MCF 10A (cell line): ENCODE measurements at regions not wholly inside any gene's neighbourhood (a gene's known extent, or its start where the extent isn't known, plus 50 kb on each side); places are given as distances from the start of the nearest gene placed in this dataset.
A peak's percentile ranks its signal among the peaks of the same experiment; 100 is the strongest.

Experiments used
- BruUV-seq: library from RNA; stranded (reverse); fragments of 400-500 nt; replicated peaks from 2 replicates; lab custom pipeline; 2021; lab: Mats Ljungman, UMichigan
- CTCF ChIA-PET: fragments of 300-600 bp; sonication (Branson Sonifier 250); formaldehyde crosslinking; extraction: SDS; loops from one replicate; lab custom pipeline; 2021; ENCODE audit warnings: antibody characterized with exemption, inconsistent platforms; lab: Yijun Ruan, JAX
- POLR2A ChIA-PET: fragments of 300-600, 350-650 bp; sonication (Branson Sonifier 250); formaldehyde crosslinking; extraction: SDS; loops from one replicate; lab custom pipeline; 2020; ENCODE audit warnings: antibody characterized with exemption, inconsistent platforms; lab: Yijun Ruan, JAX
- DNase-seq: peaks from one replicate; pipeline ENCODE4 v3.0.0-alpha.2; 2018; ENCODE audit not compliant: unreplicated experiment
- H3K27ac Mint-ChIP-seq: one replicate; pipeline ENCODE4 v1.8.0; 2022; ENCODE audit warnings: mild to moderate bottlenecking, low read depth, mixed read lengths; ENCODE audit not compliant: unreplicated experiment
- H3K27me3 Mint-ChIP-seq: one replicate; pipeline ENCODE4 v1.8.0; 2022; ENCODE audit warnings: mixed read lengths; ENCODE audit not compliant: insufficient read depth, unreplicated experiment
- H3K36me3 Mint-ChIP-seq: one replicate; pipeline ENCODE4 v1.8.0; 2022; ENCODE audit warnings: mild to moderate bottlenecking, moderate library complexity, mixed read lengths; ENCODE audit not compliant: insufficient read depth, unreplicated experiment
- H3K4me1 Mint-ChIP-seq: one replicate; pipeline ENCODE4 v1.8.0; 2022; ENCODE audit warnings: mixed read lengths; ENCODE audit not compliant: insufficient read depth, unreplicated experiment
- H3K4me3 Mint-ChIP-seq: one replicate; pipeline ENCODE4 v1.8.0; 2022; ENCODE audit warnings: mild to moderate bottlenecking, moderate library complexity, mixed read lengths; ENCODE audit not compliant: unreplicated experiment
- H3K9me3 Mint-ChIP-seq: one replicate; pipeline ENCODE4 v1.8.0; 2022; ENCODE audit warnings: mixed read lengths; ENCODE audit not compliant: unreplicated experiment
- intact Hi-C: fragments of 100-400 bp; cut with micrococcal nuclease; formaldehyde crosslinking; loops from 2 replicates; pipeline ENCODE4 v1.14.1; 2022
- TF ChIP-seq, protein P1 (sequence below): fragments of 200-600 bp; IDR thresholded peaks from one replicate; pipeline ENCODE4 v1.8.0; 2022; ENCODE audit warnings: antibody characterized with exemption, mild to moderate bottlenecking; ENCODE audit not compliant: unreplicated experiment

GRCh38 chr7:41813286-41813685 is 110.4 kb upstream of the INHBA start:
- ChIA-PET POLR2A (no interaction called here), CTCF (no interaction called here)
- Mint-ChIP-seq H3K36me3 (no peaks in the 10 kb centered on the region), H3K27ac (no peak overlapping the region), H3K9me3 (no peaks in the 10 kb centered on the region), H3K4me1 (no peaks in the 10 kb centered on the region), H3K4me3 (no peak overlapping the region), H3K27me3 (no peaks in the 10 kb centered on the region)
- no TSS peak for BruUV-seq
- intact Hi-C loops: no loop called here
- no peak for DNase-seq
- TF ChIP-seq, protein P1, sequence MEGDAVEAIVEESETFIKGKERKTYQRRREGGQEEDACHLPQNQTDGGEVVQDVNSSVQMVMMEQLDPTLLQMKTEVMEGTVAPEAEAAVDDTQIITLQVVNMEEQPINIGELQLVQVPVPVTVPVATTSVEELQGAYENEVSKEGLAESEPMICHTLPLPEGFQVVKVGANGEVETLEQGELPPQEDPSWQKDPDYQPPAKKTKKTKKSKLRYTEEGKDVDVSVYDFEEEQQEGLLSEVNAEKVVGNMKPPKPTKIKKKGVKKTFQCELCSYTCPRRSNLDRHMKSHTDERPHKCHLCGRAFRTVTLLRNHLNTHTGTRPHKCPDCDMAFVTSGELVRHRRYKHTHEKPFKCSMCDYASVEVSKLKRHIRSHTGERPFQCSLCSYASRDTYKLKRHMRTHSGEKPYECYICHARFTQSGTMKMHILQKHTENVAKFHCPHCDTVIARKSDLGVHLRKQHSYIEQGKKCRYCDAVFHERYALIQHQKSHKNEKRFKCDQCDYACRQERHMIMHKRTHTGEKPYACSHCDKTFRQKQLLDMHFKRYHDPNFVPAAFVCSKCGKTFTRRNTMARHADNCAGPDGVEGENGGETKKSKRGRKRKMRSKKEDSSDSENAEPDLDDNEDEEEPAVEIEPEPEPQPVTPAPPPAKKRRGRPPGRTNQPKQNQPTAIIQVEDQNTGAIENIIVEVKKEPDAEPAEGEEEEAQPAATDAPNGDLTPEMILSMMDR: no peak

GRCh38 chr7:41811941-41812340 is 109.1 kb upstream of the INHBA start:
- intact Hi-C loops: no loop called here
- no peaks in the 10 kb centered on the region for H3K36me3 Mint-ChIP-seq
- POLR2A ChIA-PET: no interaction called here
- no peak for DNase-seq
- no peaks in the 10 kb centered on the region for H3K4me1 Mint-ChIP-seq
- no TSS peak for BruUV-seq
- CTCF ChIA-PET: interaction anchor here (0.6 kb wide), 1 partner anchor 1383 kb away, joined by 3 read pairs; no protein-coding TSS in a partner anchor
- H3K27me3 Mint-ChIP-seq: no peaks in the 10 kb centered on the region
- TF ChIP-seq, protein P1: no peak
- H3K4me3 Mint-ChIP-seq: no peak overlapping the region
- H3K9me3 Mint-ChIP-seq: no peaks in the 10 kb centered on the region
- H3K27ac Mint-ChIP-seq: no peak overlapping the region

- no TSS peak for BruUV-seq
- DNase-seq: no peak
- H3K27me3 Mint-ChIP-seq: no peaks in the 10 kb centered on the region
- H3K9me3 Mint-ChIP-seq: no peaks in the 10 kb centered on the region
- H3K4me1 Mint-ChIP-seq: no peaks in the 10 kb centered on the region
- no peak overlapping the region for H3K27ac Mint-ChIP-seq
- intact Hi-C loops: no loop called here
- POLR2A ChIA-PET: no interaction called here
- no peaks in the 10 kb centered on the region for H3K36me3 Mint-ChIP-seq
- TF ChIP-seq, protein P1: no peak
- no peak overlapping the region for H3K4me3 Mint-ChIP-seq
- CTCF ChIA-PET: interaction anchor here (0.5 kb wide), 1 partner anchor 1045 kb away, joined by 3 read pairs; no protein-coding TSS in a partner anchor
These were observed 107.2 kb upstream of the INHBA start for GRCh38 chr7:41809940-41810576.

DNA sequence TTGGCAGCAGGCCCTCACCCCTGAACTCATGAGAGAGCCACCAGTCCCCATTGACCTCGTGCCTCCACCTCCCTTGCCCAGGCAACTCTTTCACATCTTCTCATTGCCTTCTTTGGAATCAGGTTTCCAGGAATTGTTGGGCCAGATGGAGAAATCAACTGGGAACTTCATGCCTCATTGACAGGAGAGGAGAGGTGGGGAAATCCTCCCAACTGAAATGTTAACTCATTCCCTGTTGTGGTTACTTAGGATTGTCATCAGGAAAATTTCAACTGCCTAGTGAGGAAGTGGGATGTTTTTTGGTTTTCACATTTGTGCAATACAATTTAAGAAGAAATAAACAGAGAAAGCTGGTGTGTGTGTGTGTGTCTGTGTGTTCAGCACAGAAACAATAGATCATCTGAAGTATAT is 106.6 kb upstream of the INHBA start:
- intact Hi-C loops: no loop called here
- no peak overlapping the region for H3K27ac Mint-ChIP-seq
- H3K36me3 Mint-ChIP-seq: no peaks in the 10 kb centered on the region
- POLR2A ChIA-PET: no interaction called here
- CTCF ChIA-PET: no interaction called here
- no peaks in the 10 kb centered on the region for H3K4me1 Mint-ChIP-seq
- TF ChIP-seq, protein P1: no peak
- DNase-seq: peak; percentile 38
- no peaks in the 10 kb centered on the region for H3K27me3 Mint-ChIP-seq
- H3K9me3 Mint-ChIP-seq: no peaks in the 10 kb centered on the region
- no peak overlapping the region for H3K4me3 Mint-ChIP-seq
- no TSS peak for BruUV-seq
